MCF 10A (cell line): ENCODE measurements at regions not wholly inside any gene's neighbourhood (a gene's known extent, or its start where the extent isn't known, plus 50 kb on each side); places are given as distances from the start of the nearest gene placed in this dataset.

ENCODE experiments used
- BruUV-seq: library from RNA; stranded (reverse); fragments of 400-500 nt; replicated peaks from 2 replicates; lab custom pipeline; 2021; lab: Mats Ljungman, UMichigan
- CTCF ChIA-PET: fragments of 300-600 bp; sonication (Branson Sonifier 250); formaldehyde crosslinking; extraction: SDS; loops from one replicate; lab custom pipeline; 2021; ENCODE audit warnings: antibody characterized with exemption, inconsistent platforms; lab: Yijun Ruan, JAX
- POLR2A ChIA-PET: fragments of 300-600, 350-650 bp; sonication (Branson Sonifier 250); formaldehyde crosslinking; extraction: SDS; loops from one replicate; lab custom pipeline; 2020; ENCODE audit warnings: antibody characterized with exemption, inconsistent platforms; lab: Yijun Ruan, JAX
- DNase-seq: peaks from one replicate; pipeline ENCODE4 v3.0.0-alpha.2; 2018; ENCODE audit not compliant: unreplicated experiment
- H3K27ac Mint-ChIP-seq: one replicate; pipeline ENCODE4 v1.8.0; 2022; ENCODE audit warnings: mild to moderate bottlenecking, low read depth, mixed read lengths; ENCODE audit not compliant: unreplicated experiment
- H3K27me3 Mint-ChIP-seq: one replicate; pipeline ENCODE4 v1.8.0; 2022; ENCODE audit warnings: mixed read lengths; ENCODE audit not compliant: insufficient read depth, unreplicated experiment
- H3K36me3 Mint-ChIP-seq: one replicate; pipeline ENCODE4 v1.8.0; 2022; ENCODE audit warnings: mild to moderate bottlenecking, moderate library complexity, mixed read lengths; ENCODE audit not compliant: insufficient read depth, unreplicated experiment
- H3K4me1 Mint-ChIP-seq: one replicate; pipeline ENCODE4 v1.8.0; 2022; ENCODE audit warnings: mixed read lengths; ENCODE audit not compliant: insufficient read depth, unreplicated experiment
- H3K4me3 Mint-ChIP-seq: one replicate; pipeline ENCODE4 v1.8.0; 2022; ENCODE audit warnings: mild to moderate bottlenecking, moderate library complexity, mixed read lengths; ENCODE audit not compliant: unreplicated experiment
- H3K9me3 Mint-ChIP-seq: one replicate; pipeline ENCODE4 v1.8.0; 2022; ENCODE audit warnings: mixed read lengths; ENCODE audit not compliant: unreplicated experiment
- intact Hi-C: fragments of 100-400 bp; cut with micrococcal nuclease; formaldehyde crosslinking; loops from 2 replicates; pipeline ENCODE4 v1.14.1; 2022
- TF ChIP-seq, protein P1 (sequence below): fragments of 200-600 bp; IDR thresholded peaks from one replicate; pipeline ENCODE4 v1.8.0; 2022; ENCODE audit warnings: antibody characterized with exemption, mild to moderate bottlenecking; ENCODE audit not compliant: unreplicated experiment

DNA sequence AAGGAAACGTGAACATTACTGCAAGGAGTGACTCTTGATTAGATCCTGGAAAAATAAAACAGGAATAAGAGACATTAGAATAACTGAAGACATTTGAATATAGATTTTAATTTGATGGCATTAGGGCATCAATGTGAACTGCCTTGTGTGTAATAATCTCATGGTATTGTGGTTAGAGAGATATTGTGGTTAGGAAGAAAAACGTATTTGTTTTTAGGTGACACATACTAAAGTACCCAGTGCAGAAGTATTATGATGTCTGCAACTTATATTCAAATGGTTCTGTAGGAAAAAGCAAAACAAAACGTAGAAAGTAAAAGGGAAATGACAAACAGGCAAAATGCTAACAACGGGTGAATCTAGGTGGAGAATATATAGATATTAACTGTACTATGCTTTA lies 65.9 kb upstream of the OGFRL1 start:
- no peaks in the 10 kb centered on the region for H3K9me3 Mint-ChIP-seq
- no peaks in the 10 kb centered on the region for H3K36me3 Mint-ChIP-seq
- no TSS peak for BruUV-seq
- H3K4me3 Mint-ChIP-seq: no peak overlapping the region
- POLR2A ChIA-PET: no interaction called here
- intact Hi-C loops: no loop called here
- H3K27ac Mint-ChIP-seq: no peak overlapping the region
- no peak for DNase-seq
- TF ChIP-seq, protein P1, sequence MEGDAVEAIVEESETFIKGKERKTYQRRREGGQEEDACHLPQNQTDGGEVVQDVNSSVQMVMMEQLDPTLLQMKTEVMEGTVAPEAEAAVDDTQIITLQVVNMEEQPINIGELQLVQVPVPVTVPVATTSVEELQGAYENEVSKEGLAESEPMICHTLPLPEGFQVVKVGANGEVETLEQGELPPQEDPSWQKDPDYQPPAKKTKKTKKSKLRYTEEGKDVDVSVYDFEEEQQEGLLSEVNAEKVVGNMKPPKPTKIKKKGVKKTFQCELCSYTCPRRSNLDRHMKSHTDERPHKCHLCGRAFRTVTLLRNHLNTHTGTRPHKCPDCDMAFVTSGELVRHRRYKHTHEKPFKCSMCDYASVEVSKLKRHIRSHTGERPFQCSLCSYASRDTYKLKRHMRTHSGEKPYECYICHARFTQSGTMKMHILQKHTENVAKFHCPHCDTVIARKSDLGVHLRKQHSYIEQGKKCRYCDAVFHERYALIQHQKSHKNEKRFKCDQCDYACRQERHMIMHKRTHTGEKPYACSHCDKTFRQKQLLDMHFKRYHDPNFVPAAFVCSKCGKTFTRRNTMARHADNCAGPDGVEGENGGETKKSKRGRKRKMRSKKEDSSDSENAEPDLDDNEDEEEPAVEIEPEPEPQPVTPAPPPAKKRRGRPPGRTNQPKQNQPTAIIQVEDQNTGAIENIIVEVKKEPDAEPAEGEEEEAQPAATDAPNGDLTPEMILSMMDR: no peak
- no peaks in the 10 kb centered on the region for H3K27me3 Mint-ChIP-seq
- CTCF ChIA-PET: interaction anchor here (0.5 kb wide), 1 partner anchor 322 kb away, joined by 3 read pairs; no protein-coding TSS in a partner anchor
- H3K4me1 Mint-ChIP-seq: no peaks in the 10 kb centered on the region

DNA sequence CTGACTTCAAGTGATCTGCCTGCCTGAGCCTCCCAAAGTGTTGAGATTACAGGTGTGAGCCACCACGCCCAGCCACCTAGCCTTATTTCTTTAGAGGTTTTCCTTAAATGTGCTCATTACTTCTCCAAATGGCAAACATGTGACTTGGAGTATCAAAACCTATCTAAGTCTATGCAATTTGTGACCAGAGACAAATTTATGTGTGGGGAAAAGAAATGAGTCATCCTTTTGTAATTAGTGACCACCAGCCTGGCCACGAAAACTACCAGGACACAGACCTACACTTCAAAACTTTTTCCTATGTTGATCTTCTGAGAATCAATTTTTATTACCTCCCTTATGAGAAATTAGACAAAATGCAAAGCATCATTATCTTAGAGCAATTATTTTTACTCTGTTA lies 64.6 kb upstream of the OGFRL1 start:
- CTCF ChIA-PET: interaction anchor here (0.7 kb wide), 1 partner anchor 82 kb away, joined by 3 read pairs; no protein-coding TSS in a partner anchor
- no peak overlapping the region for H3K27ac Mint-ChIP-seq
- H3K27me3 Mint-ChIP-seq: no peaks in the 10 kb centered on the region
- no peak overlapping the region for H3K4me3 Mint-ChIP-seq
- POLR2A ChIA-PET: no interaction called here
- no TSS peak for BruUV-seq
- intact Hi-C loops: no loop called here
- H3K9me3 Mint-ChIP-seq: no peaks in the 10 kb centered on the region
- peaks cover 6% of the 10 kb centered on the region for H3K4me1 Mint-ChIP-seq
- no peak for DNase-seq
- TF ChIP-seq, protein P1: no peak
- H3K36me3 Mint-ChIP-seq: no peaks in the 10 kb centered on the region

DNA sequence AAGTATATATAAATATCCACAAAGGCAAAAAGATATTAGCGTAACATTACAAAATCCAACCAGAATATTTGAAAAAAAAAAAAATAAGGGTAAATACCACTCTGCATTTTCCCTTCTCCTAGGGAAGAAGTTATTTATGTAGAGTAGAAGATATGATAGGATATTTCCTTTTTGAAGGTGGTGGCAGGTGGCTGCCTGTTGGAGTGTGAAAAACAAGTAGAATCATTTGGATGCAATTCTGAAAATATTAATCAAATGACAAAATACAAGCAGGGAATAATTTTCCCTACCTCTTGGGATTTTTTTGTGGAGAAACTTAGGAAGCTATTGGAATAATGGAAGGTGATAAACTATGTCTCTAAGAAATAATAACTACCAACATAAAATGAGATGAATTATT lies 62.5 kb upstream of the OGFRL1 start:
- no peaks in the 10 kb centered on the region for H3K36me3 Mint-ChIP-seq
- ChIA-PET POLR2A (no interaction called here), CTCF (interaction anchor here (0.9 to 1.2 kb wide), 2 partner anchors 13 to 19 kb away, joined by 3 read pairs; no protein-coding TSS in a partner anchor)
- peaks cover 6% of the 10 kb centered on the region for H3K4me1 Mint-ChIP-seq
- no peak for DNase-seq
- no peaks in the 10 kb centered on the region for H3K9me3 Mint-ChIP-seq
- no peaks in the 10 kb centered on the region for H3K27me3 Mint-ChIP-seq
- H3K4me3 Mint-ChIP-seq: no peak overlapping the region
- intact Hi-C loops: no loop called here
- TF ChIP-seq, protein P1: no peak
- no peak overlapping the region for H3K27ac Mint-ChIP-seq
- no TSS peak for BruUV-seq

DNA sequence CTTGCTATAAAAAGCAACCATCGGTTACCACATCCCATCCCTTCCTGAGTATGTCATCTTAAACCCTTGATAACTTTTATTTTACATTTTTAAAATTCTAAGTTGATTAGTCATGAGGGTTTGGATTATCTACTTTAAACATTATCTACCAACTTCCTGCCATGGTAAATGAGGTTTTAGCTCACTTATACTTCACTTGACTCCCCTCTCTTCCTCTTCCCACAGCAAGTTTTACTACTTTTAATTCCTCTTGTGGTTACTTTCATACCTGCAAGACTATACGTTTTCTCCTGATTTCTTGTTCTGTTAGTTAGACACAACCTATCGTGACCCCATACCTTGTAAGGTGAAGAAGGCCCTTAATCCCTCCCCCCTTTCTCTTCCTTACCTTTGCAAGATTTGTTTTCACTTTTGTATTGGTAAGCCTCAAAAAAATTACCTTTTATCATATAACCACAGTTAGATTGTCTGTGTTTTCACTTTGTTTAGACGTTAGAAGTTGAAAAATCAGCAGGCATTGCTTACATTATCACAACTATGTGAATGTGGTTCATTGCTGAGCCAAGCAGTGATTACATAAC lies 60.1 kb upstream of the OGFRL1 start:
- intact Hi-C loops: no loop called here
- TF ChIP-seq, protein P1: no peak
- no peak for DNase-seq
- no TSS peak for BruUV-seq
- no peaks in the 10 kb centered on the region for H3K27me3 Mint-ChIP-seq
- no peaks in the 10 kb centered on the region for H3K9me3 Mint-ChIP-seq
- peaks cover 6% of the 10 kb centered on the region for H3K4me1 Mint-ChIP-seq
- no peak overlapping the region for H3K27ac Mint-ChIP-seq
- CTCF ChIA-PET: interaction anchor here (1.2 to 1.4 kb wide), 2 partner anchors 13 to 60 kb away, joined by 4 to 5 read pairs; partner anchors contain the start of gene OGFRL1
- no peaks in the 10 kb centered on the region for H3K36me3 Mint-ChIP-seq
- H3K4me3 Mint-ChIP-seq: no peak overlapping the region
- POLR2A ChIA-PET: interaction anchor here (1.0 kb wide), 1 partner anchor 22 kb away, joined by 3 read pairs; no protein-coding TSS in a partner anchor
